Loucy (cell line): ENCODE measurements at regions not wholly inside any gene's neighbourhood (a gene's known extent, or its start where the extent isn't known, plus 50 kb on each side); places are given as distances from the start of the nearest gene placed in this dataset.

Experiments
- H2AFZ ChIP-seq: fragments of 200-600 bp; sonication (generic); 2 replicates; pipeline ENCODE4 v1.6.0; 2016; ENCODE audit warnings: antibody characterized with exemption, mild to moderate bottlenecking, low read length, moderate library complexity
- H3F3A ChIP-seq: fragments of 200-600 bp; 2 replicates; pipeline ENCODE4 v1.6.0; 2016; ENCODE audit warnings: antibody characterized with exemption, low read depth, mild to moderate bottlenecking
- H3K27me3 ChIP-seq: fragments of 200-600 bp; sonication (generic); 2 replicates; pipeline ENCODE4 v1.6.1; 2014; ENCODE audit warnings: low read length, mild to moderate bottlenecking; ENCODE audit not compliant: insufficient read depth, poor library complexity, severe bottlenecking
- H3K36me3 ChIP-seq: fragments of 200-600 bp; sonication (generic); 2 replicates; pipeline ENCODE4 v1.6.1; 2016; ENCODE audit warnings: low read length; ENCODE audit not compliant: insufficient read depth
- H3K4me1 ChIP-seq: fragments of 200-600 bp; sonication (generic); 2 replicates; pipeline ENCODE4 v1.5.1; 2014; ENCODE audit warnings: low read length, mild to moderate bottlenecking; ENCODE audit not compliant: insufficient read depth, poor library complexity, severe bottlenecking
- H3K4me2 ChIP-seq: fragments of 200-600 bp; sonication (generic); 2 replicates; pipeline ENCODE4 v1.6.0; 2014; ENCODE audit warnings: antibody characterized with exemption, low read length, low read depth, mild to moderate bottlenecking; ENCODE audit not compliant: poor library complexity, severe bottlenecking
- H3K4me3 ChIP-seq: fragments of 200-600 bp; sonication (generic); 2 replicates; pipeline ENCODE4 v1.5.1; 2014; ENCODE audit warnings: low read length, mild to moderate bottlenecking, mixed read lengths; ENCODE audit not compliant: poor library complexity, severe bottlenecking
- H3K79me2 ChIP-seq: fragments of 200-600 bp; sonication (generic); 2 replicates; pipeline ENCODE4 v1.6.1; 2014; ENCODE audit warnings: low read length; ENCODE audit not compliant: insufficient read depth
- H3K9ac ChIP-seq: fragments of 200-600 bp; sonication (generic); 2 replicates; pipeline ENCODE4 v1.6.0; 2014; ENCODE audit warnings: mild to moderate bottlenecking, low read depth, low read length, moderate library complexity; ENCODE audit not compliant: poor library complexity, severe bottlenecking
- H3K9me2 ChIP-seq: fragments of 200-600 bp; sonication (generic); replicated peaks from 2 replicates; pipeline ENCODE4 v1.6.1; 2016; ENCODE audit warnings: low read depth, low read length, mixed read lengths
- H3K9me3 ChIP-seq: fragments of 200-600 bp; sonication (generic); 2 replicates; pipeline ENCODE4 v1.6.1; 2014; ENCODE audit warnings: mild to moderate bottlenecking, antibody characterized with exemption, low read length, low read depth; ENCODE audit not compliant: insufficient read depth
- H4K20me1 ChIP-seq: fragments of 200-600 bp; sonication (generic); 2 replicates; pipeline ENCODE4 v1.6.0; 2014; ENCODE audit warnings: antibody characterized with exemption, low read length, mild to moderate bottlenecking; ENCODE audit not compliant: insufficient read depth, poor library complexity, severe bottlenecking
- EZH2phosphoT487 ChIP-seq: fragments of 200-600 bp; IDR thresholded peaks from 2 replicates; pipeline ENCODE4 v1.6.1; 2018; ENCODE audit warnings: antibody characterized with exemption, mild to moderate bottlenecking, moderate library complexity, borderline replicate concordance
- TF ChIP-seq, protein P1 (sequence below): fragments of 200-600 bp; sonication (generic); conservative IDR thresholded peaks from 2 replicates; pipeline ENCODE4 v1.5.1; 2014; ENCODE audit warnings: mild to moderate bottlenecking, antibody characterized with exemption, low read length

DNA sequence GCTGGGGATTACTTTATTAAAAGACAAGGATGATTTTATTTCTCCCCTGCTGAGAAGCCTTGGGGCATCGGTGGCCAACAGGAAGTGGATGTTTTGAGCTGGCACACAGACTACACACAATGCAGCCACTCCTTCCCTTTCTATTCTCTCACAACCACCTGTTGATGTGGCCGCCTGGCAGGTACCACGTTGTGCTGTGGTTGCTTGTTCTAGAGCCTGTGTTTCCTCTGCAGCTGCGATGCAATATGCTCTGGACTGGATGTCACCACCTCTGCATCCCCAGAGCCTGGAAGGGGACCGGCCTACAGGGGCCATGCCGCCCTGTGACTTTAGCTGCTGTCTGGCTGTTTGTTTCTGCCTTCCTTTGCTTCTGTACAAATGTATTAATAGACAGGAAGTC, 195.7 kb upstream of the CELF2 start:
- Histone ChIP-seq H3K9me3 (peaks cover 4% of the 10 kb centered on the region; the same call in 1 of the 2 replicates), H3K36me3 (no peaks in the 10 kb centered on the region), H3K4me3 (no peak overlapping the region), H3K9ac (no peak overlapping the region), H4K20me1 (no peaks in the 10 kb centered on the region), H3F3A (no peaks in the 10 kb centered on the region), H3K27me3 (no peaks in the 10 kb centered on the region), H2AFZ (no peak overlapping the region), H3K4me1 (no peaks in the 10 kb centered on the region), H3K9me2 (no peaks in the 10 kb centered on the region), H3K4me2 (no peak overlapping the region), H3K79me2 (no peaks in the 10 kb centered on the region)
- TF ChIP-seq EZH2phosphoT487 = no peak
- TF ChIP-seq, protein P1, sequence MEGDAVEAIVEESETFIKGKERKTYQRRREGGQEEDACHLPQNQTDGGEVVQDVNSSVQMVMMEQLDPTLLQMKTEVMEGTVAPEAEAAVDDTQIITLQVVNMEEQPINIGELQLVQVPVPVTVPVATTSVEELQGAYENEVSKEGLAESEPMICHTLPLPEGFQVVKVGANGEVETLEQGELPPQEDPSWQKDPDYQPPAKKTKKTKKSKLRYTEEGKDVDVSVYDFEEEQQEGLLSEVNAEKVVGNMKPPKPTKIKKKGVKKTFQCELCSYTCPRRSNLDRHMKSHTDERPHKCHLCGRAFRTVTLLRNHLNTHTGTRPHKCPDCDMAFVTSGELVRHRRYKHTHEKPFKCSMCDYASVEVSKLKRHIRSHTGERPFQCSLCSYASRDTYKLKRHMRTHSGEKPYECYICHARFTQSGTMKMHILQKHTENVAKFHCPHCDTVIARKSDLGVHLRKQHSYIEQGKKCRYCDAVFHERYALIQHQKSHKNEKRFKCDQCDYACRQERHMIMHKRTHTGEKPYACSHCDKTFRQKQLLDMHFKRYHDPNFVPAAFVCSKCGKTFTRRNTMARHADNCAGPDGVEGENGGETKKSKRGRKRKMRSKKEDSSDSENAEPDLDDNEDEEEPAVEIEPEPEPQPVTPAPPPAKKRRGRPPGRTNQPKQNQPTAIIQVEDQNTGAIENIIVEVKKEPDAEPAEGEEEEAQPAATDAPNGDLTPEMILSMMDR = no peak

DNA sequence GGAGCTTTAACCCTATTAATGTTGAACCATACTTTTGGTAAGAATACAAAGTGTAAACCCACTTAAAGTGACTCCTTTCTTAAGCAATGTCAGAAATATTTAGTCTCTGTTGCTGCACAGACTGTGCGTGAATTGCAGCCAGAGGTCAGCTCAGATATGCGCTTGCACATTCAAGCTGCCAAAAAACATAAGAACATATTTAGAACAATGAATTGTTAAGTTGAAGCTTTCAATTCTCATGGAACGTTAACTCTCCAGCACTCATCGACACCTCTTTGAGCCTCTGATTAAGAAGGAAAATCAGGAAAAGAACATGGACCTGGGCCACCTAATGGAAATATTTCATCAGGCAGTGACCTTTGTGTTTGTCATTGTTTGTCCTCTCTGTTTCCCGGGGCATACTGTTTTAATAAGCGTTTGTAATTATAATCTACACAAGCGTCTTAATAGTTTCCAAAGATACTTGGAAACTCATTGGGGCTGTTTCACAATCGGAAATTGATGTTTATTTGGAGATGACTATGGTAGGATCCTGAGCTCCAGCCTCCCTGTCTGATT, 193.0 kb upstream of the CELF2 start:
- no peaks in the 10 kb centered on the region for H3K4me1 ChIP-seq
- no peaks in the 10 kb centered on the region for H4K20me1 ChIP-seq
- no peaks in the 10 kb centered on the region for H3F3A ChIP-seq
- no peak overlapping the region for H2AFZ ChIP-seq
- no peaks in the 10 kb centered on the region for H3K27me3 ChIP-seq
- no peak overlapping the region for H3K4me2 ChIP-seq
- H3K9me3 ChIP-seq = 0 out of 2 replicates have a peak, but pooled peaks cover under 1% of the 10 kb centered on the region
- H3K36me3 ChIP-seq = no peaks in the 10 kb centered on the region
- H3K79me2 ChIP-seq = no peaks in the 10 kb centered on the region
- TF ChIP-seq EZH2phosphoT487 = no peak
- TF ChIP-seq, protein P1 = no peak
- no peak overlapping the region for H3K4me3 ChIP-seq
- no peak overlapping the region for H3K9ac ChIP-seq
- no peaks in the 10 kb centered on the region for H3K9me2 ChIP-seq

DNA sequence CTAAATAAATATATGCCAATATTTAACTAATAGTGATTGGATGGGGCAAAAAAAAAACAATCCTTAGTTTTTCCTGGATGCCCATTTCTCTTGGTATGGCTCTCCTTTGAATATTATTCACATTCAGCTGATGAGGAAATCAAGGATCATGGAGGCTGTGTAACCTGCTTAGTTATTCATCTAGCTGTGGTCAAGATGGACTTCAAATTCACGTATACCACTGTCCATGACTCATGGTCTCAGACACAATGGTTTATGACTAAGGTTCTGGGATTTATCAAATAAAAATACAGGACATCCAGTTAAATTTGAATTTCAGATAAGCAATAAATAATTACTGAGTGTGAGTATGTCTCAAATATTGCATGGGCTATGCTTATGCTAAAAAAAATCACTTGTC, 191.5 kb upstream of the CELF2 start:
- H3K9me3 ChIP-seq = no peaks in the 10 kb centered on the region
- no peaks in the 10 kb centered on the region for H4K20me1 ChIP-seq
- no peak overlapping the region for H3K4me2 ChIP-seq
- no peaks in the 10 kb centered on the region for H3F3A ChIP-seq
- H3K9me2 ChIP-seq = no peaks in the 10 kb centered on the region
- no peaks in the 10 kb centered on the region for H3K27me3 ChIP-seq
- H3K36me3 ChIP-seq = no peaks in the 10 kb centered on the region
- H3K79me2 ChIP-seq = no peaks in the 10 kb centered on the region
- H3K9ac ChIP-seq = no peak overlapping the region
- no peaks in the 10 kb centered on the region for H3K4me1 ChIP-seq
- H2AFZ ChIP-seq = no peak overlapping the region
- no peak for TF ChIP-seq EZH2phosphoT487
- TF ChIP-seq, protein P1 = no peak
- no peak overlapping the region for H3K4me3 ChIP-seq
